WTC11 (cell line): ENCODE measurements at regions not wholly inside any gene's neighbourhood (a gene's known extent, or its start where the extent isn't known, plus 50 kb on each side); places are given as distances from the start of the nearest gene placed in this dataset.

Source experiments
- MAX ChIP-seq: sonication (generic); formaldehyde crosslinking; IDR thresholded peaks from 2 replicates; pipeline ENCODE4 v1.8.0; 2022; ENCODE audit warnings: mild to moderate bottlenecking, missing genetic modification reagents
- SP1 ChIP-seq: sonication (generic); formaldehyde crosslinking; conservative IDR thresholded peaks from 2 replicates; pipeline ENCODE4 v1.8.1; 2022; ENCODE audit warnings: missing genetic modification reagents
- TEAD4 ChIP-seq: sonication (generic); formaldehyde crosslinking; IDR thresholded peaks from 2 replicates; pipeline ENCODE4 v1.8.0; 2022; ENCODE audit warnings: mild to moderate bottlenecking, missing genetic modification reagents
- TF ChIP-seq, protein P1 (sequence below): sonication (generic); formaldehyde crosslinking; conservative IDR thresholded peaks from 2 replicates; pipeline ENCODE4 v1.8.1; 2023; ENCODE audit warnings: mild to moderate bottlenecking, low read depth, missing genetic modification reagents, moderate library complexity
- TF ChIP-seq, protein P2 (sequence below): fragments of 200-600 bp; IDR thresholded peaks from 2 replicates; pipeline ENCODE4 v1.8.0; 2022; ENCODE audit warnings: antibody characterized with exemption

DNA sequence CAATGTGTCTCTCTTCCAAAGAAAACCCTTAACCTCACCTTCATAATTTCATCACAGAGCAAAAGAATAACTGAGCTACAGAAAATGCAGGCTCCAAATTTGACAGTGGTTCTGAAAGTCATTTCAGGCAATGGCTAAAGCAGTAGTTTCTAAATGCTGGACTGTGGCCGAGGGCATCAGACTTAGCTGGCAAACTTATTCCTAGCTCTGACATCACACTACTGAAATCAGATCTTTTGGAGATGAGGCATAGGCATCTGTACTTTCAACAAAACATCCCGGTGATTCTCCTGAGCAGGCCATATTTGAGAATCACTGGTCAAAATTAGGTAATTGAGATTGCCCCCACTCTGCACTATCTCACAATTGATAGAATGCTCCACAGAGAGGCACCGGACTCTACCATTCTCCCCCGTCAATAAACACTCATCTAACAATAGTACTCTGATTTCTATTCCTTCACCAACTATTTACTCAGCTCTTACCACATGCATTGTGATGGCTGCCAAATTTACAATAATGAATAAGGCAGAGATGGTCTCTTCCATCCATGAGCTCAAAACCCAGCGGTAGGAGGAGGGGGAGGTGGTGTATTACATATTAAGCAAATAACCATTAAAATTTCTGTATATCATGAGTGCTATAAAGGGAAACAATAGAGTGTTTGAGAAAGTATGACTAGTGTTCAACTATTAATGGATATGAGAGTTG, 57.3 kb upstream of the SPRED1 start:
- TF ChIP-seq, protein P1, sequence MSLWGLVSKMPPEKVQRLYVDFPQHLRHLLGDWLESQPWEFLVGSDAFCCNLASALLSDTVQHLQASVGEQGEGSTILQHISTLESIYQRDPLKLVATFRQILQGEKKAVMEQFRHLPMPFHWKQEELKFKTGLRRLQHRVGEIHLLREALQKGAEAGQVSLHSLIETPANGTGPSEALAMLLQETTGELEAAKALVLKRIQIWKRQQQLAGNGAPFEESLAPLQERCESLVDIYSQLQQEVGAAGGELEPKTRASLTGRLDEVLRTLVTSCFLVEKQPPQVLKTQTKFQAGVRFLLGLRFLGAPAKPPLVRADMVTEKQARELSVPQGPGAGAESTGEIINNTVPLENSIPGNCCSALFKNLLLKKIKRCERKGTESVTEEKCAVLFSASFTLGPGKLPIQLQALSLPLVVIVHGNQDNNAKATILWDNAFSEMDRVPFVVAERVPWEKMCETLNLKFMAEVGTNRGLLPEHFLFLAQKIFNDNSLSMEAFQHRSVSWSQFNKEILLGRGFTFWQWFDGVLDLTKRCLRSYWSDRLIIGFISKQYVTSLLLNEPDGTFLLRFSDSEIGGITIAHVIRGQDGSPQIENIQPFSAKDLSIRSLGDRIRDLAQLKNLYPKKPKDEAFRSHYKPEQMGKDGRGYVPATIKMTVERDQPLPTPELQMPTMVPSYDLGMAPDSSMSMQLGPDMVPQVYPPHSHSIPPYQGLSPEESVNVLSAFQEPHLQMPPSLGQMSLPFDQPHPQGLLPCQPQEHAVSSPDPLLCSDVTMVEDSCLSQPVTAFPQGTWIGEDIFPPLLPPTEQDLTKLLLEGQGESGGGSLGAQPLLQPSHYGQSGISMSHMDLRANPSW (CRISPR knock-in tag) = no peak
- TF ChIP-seq TEAD4 (CRISPR knock-in tag) (no peak), SP1 (no peak), MAX (CRISPR knock-in tag) (no peak)
- TF ChIP-seq, protein P2, sequence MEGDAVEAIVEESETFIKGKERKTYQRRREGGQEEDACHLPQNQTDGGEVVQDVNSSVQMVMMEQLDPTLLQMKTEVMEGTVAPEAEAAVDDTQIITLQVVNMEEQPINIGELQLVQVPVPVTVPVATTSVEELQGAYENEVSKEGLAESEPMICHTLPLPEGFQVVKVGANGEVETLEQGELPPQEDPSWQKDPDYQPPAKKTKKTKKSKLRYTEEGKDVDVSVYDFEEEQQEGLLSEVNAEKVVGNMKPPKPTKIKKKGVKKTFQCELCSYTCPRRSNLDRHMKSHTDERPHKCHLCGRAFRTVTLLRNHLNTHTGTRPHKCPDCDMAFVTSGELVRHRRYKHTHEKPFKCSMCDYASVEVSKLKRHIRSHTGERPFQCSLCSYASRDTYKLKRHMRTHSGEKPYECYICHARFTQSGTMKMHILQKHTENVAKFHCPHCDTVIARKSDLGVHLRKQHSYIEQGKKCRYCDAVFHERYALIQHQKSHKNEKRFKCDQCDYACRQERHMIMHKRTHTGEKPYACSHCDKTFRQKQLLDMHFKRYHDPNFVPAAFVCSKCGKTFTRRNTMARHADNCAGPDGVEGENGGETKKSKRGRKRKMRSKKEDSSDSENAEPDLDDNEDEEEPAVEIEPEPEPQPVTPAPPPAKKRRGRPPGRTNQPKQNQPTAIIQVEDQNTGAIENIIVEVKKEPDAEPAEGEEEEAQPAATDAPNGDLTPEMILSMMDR = no peak
